ENCODE measurements at regions not wholly inside any gene's neighbourhood (a gene's known extent, or its start where the extent isn't known, plus 50 kb on each side); places are given as distances from the start of the nearest gene placed in this dataset.

DNA sequence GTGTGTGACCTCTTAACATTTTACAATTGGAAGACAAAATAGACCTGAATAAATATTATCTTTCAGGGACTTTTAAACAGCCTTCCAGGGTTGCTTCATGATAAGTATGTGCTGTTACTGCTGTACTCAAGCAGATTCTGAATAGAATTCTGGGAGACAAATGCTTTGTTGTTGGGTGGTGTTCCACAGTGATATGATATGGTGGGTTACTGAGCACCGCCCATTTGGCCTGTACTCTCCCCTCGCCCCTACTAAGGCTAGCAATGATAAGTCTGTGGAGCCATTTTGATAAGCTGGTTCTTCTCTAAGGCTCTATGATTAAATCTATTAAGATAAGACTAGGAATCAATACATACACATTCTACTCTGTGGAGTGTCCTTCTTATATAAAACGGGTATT is 89.8 kb upstream of the ITGA4 start:
- H3K36me3 ChIP-seq (ENCODE audit: insufficient read depth, low read length): no peaks in the 10 kb centered on the region
- no peak overlapping the region for H3K4me3 ChIP-seq (ENCODE audit: low read depth, low read length)
- no peak overlapping the region for H2AFZ ChIP-seq (ENCODE audit: low read length, unreplicated experiment)
- no peaks in the 10 kb centered on the region for H3K27me3 ChIP-seq (ENCODE audit: insufficient read depth, low read length)
- H3K27ac ChIP-seq (ENCODE audit: low read depth, low read length): no peak overlapping the region
- H3K4me1 ChIP-seq (ENCODE audit: control insufficient read depth, insufficient read depth, low read length, unreplicated experiment): peaks cover 12% of the 10 kb centered on the region
- no peaks in the 10 kb centered on the region for H3K79me2 ChIP-seq (ENCODE audit: control insufficient read depth, insufficient read depth, low read length, unreplicated experiment)

DNA sequence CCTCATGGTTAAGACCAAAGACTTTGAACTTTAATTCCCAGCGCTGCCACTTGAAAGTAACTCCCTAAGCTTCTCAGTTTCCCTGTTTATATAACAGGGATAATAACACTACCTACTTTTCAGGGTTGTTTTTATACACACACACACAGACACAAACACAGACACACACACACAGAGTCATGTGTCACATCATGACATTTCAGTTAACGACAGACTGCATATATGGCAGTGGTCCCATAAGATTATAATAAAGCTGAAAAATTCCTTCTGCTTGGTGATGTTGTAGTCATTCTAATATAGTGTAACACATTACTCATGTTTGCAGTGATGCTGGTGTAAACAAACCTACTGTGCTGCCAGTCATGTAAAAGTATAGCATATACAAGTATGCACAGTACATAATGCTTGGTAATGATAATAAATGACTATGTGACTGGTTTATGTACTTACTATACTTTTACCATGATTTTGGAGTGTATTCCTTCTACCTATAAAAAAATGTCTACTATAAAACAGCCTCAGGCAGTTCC is 89.2 kb upstream of the ITGA4 start:
- H3K79me2 ChIP-seq (ENCODE audit: control insufficient read depth, insufficient read depth, low read length, unreplicated experiment): no peaks in the 10 kb centered on the region
- H3K27me3 ChIP-seq (ENCODE audit: insufficient read depth, low read length): no peaks in the 10 kb centered on the region
- H3K27ac ChIP-seq (ENCODE audit: low read depth, low read length): no peak overlapping the region
- H2AFZ ChIP-seq (ENCODE audit: low read length, unreplicated experiment): no peak overlapping the region
- H3K4me1 ChIP-seq (ENCODE audit: control insufficient read depth, insufficient read depth, low read length, unreplicated experiment): peaks cover 16% of the 10 kb centered on the region
- no peak overlapping the region for H3K4me3 ChIP-seq (ENCODE audit: low read depth, low read length)
- H3K36me3 ChIP-seq (ENCODE audit: insufficient read depth, low read length): no peaks in the 10 kb centered on the region

DNA sequence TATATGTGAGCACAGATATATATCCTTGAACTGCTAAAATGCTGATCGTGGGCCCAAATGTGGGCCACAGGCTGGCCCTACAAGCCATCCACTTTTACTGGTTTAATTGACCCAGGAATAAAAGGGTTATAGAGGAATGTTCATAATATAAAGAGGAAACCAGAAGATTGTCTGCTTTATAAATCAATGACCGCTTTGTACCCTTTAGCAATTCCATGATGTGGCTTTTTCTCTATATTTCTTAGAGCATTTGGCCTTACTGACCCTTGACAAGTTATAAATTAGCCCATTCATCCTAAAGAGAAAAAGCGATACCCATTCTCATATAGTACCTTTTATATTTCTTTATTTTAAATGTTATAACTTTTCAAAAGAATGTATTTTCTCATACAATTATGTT is 87.1 kb upstream of the ITGA4 start:
- H3K27ac ChIP-seq (ENCODE audit: low read depth, low read length): no peak overlapping the region
- H3K27me3 ChIP-seq (ENCODE audit: insufficient read depth, low read length): no peaks in the 10 kb centered on the region
- no peak overlapping the region for H2AFZ ChIP-seq (ENCODE audit: low read length, unreplicated experiment)
- no peaks in the 10 kb centered on the region for H3K79me2 ChIP-seq (ENCODE audit: control insufficient read depth, insufficient read depth, low read length, unreplicated experiment)
- H3K4me1 ChIP-seq (ENCODE audit: control insufficient read depth, insufficient read depth, low read length, unreplicated experiment): peaks cover 16% of the 10 kb centered on the region
- H3K4me3 ChIP-seq (ENCODE audit: low read depth, low read length): no peak overlapping the region
- no peaks in the 10 kb centered on the region for H3K36me3 ChIP-seq (ENCODE audit: insufficient read depth, low read length)

DNA sequence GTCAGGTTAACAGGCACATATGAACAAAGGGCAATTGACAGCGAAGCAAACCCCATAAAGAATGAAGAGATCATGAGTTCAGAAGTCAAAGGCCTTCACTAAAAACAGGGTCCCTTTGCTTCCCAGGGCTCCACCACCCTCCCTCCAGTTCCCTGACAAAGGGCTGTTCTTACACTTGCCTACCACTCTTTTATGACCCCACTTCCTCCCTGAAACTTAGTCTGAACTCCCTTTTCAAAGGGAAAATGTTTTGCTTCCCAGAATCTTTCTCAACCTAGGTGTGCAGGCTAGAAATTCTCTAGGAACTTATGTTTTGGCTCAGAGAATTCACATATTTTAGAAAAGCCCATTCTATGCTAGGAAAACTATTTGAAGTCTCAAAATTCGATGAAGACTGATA is 86.0 kb upstream of the ITGA4 start:
- Histone ChIP-seq H2AFZ (ENCODE audit: low read length, unreplicated experiment) (no peak overlapping the region), H3K79me2 (ENCODE audit: control insufficient read depth, insufficient read depth, low read length, unreplicated experiment) (no peaks in the 10 kb centered on the region), H3K4me1 (ENCODE audit: control insufficient read depth, insufficient read depth, low read length, unreplicated experiment) (peaks cover 16% of the 10 kb centered on the region), H3K27ac (ENCODE audit: low read depth, low read length) (no peak overlapping the region), H3K4me3 (ENCODE audit: low read depth, low read length) (no peak overlapping the region), H3K36me3 (ENCODE audit: insufficient read depth, low read length) (no peaks in the 10 kb centered on the region), H3K27me3 (ENCODE audit: insufficient read depth, low read length) (no peaks in the 10 kb centered on the region)

GRCh38 chr2:181371782-181372645 is 85.2 kb upstream of the ITGA4 start:
- Histone ChIP-seq H2AFZ (ENCODE audit: low read length, unreplicated experiment) (no peak overlapping the region), H3K4me1 (ENCODE audit: control insufficient read depth, insufficient read depth, low read length, unreplicated experiment) (peaks cover 16% of the 10 kb centered on the region), H3K4me3 (ENCODE audit: low read depth, low read length) (no peak overlapping the region), H3K79me2 (ENCODE audit: control insufficient read depth, insufficient read depth, low read length, unreplicated experiment) (no peaks in the 10 kb centered on the region), H3K27me3 (ENCODE audit: insufficient read depth, low read length) (no peaks in the 10 kb centered on the region), H3K27ac (ENCODE audit: low read depth, low read length) (no peak overlapping the region), H3K36me3 (ENCODE audit: insufficient read depth, low read length) (no peaks in the 10 kb centered on the region)

DNA sequence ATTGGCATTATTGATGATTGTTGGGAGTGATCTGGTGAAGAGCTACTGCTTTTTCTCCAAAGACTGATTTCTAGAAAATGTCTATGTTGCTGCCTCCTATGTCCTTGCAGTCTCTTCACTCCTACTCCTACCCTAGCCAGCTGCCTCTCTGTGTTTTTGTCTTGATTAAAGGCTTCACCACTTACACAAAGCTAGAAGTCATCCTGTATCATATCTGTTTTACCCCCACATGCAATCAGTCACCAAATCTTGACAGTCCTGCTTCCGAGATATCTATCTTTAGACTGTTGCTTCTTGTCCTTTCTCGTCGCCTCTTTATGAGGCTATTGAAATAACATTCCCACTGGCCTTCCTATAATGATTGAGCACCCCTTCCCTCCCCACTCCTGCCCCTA is 84.5 kb upstream of the ITGA4 start:
- Histone ChIP-seq H2AFZ (ENCODE audit: low read length, unreplicated experiment) (no peak overlapping the region), H3K27me3 (ENCODE audit: insufficient read depth, low read length) (no peaks in the 10 kb centered on the region), H3K36me3 (ENCODE audit: insufficient read depth, low read length) (no peaks in the 10 kb centered on the region), H3K4me1 (ENCODE audit: control insufficient read depth, insufficient read depth, low read length, unreplicated experiment) (peaks cover 16% of the 10 kb centered on the region), H3K4me3 (ENCODE audit: low read depth, low read length) (no peak overlapping the region), H3K79me2 (ENCODE audit: control insufficient read depth, insufficient read depth, low read length, unreplicated experiment) (no peaks in the 10 kb centered on the region), H3K27ac (ENCODE audit: low read depth, low read length) (no peak overlapping the region)

GRCh38 chr2:181374781-181375675 is 82.2 kb upstream of the ITGA4 start:
- Histone ChIP-seq H3K79me2 (ENCODE audit: control insufficient read depth, insufficient read depth, low read length, unreplicated experiment) (no peaks in the 10 kb centered on the region), H3K4me3 (ENCODE audit: low read depth, low read length) (no peak overlapping the region), H3K4me1 (ENCODE audit: control insufficient read depth, insufficient read depth, low read length, unreplicated experiment) (peaks cover 16% of the 10 kb centered on the region), H3K27ac (ENCODE audit: low read depth, low read length) (no peak overlapping the region), H3K36me3 (ENCODE audit: insufficient read depth, low read length) (no peaks in the 10 kb centered on the region), H2AFZ (ENCODE audit: low read length, unreplicated experiment) (no peak overlapping the region), H3K27me3 (ENCODE audit: insufficient read depth, low read length) (no peaks in the 10 kb centered on the region)

DNA sequence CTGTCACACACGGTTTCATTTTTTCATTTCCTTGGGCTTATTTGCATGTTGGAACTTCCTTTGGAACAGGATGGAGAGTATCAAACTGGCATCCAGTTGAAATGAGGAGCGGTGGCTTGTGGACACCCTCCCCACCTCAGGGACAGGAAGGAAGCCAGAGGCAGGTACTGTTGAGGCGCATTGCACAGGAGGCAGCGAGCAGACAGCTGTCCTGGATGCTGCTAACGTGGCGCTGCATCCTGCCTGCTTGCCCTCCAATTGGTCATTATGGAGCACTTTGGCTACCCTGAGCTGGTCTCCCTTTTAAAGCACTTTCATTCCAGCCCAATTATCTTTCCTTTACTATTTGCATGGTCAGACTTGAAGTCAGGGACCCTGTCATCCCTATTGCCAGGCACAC is 80.7 kb upstream of the ITGA4 start:
- no peaks in the 10 kb centered on the region for H3K27me3 ChIP-seq (ENCODE audit: insufficient read depth, low read length)
- H3K4me3 ChIP-seq (ENCODE audit: low read depth, low read length): no peak overlapping the region
- no peak overlapping the region for H2AFZ ChIP-seq (ENCODE audit: low read length, unreplicated experiment)
- no peaks in the 10 kb centered on the region for H3K79me2 ChIP-seq (ENCODE audit: control insufficient read depth, insufficient read depth, low read length, unreplicated experiment)
- H3K27ac ChIP-seq (ENCODE audit: low read depth, low read length): no peak overlapping the region
- H3K36me3 ChIP-seq (ENCODE audit: insufficient read depth, low read length): no peaks in the 10 kb centered on the region
- H3K4me1 ChIP-seq (ENCODE audit: control insufficient read depth, insufficient read depth, low read length, unreplicated experiment): peaks cover 14% of the 10 kb centered on the region

DNA sequence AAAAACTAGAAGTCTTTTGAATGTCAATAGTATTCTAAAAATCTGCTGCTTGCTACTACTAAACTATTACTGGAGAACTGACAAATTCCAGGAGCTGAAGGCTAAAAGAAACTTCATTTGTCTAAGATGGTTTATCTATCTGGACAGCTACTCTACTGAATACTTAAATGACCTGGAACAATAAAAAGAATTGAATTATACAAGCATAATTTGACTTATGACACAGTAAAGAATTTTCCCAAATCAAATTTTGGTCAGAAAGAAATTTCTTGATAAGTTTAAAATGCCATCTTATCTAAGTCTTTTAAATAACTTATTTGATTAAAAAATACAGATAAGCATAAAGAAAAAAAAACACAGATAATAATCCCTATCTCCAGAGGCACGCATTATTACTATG is 80.2 kb upstream of the ITGA4 start:
- H3K79me2 ChIP-seq (ENCODE audit: control insufficient read depth, insufficient read depth, low read length, unreplicated experiment): no peaks in the 10 kb centered on the region
- H3K4me1 ChIP-seq (ENCODE audit: control insufficient read depth, insufficient read depth, low read length, unreplicated experiment): peaks cover 8% of the 10 kb centered on the region
- H3K27me3 ChIP-seq (ENCODE audit: insufficient read depth, low read length): no peaks in the 10 kb centered on the region
- no peak overlapping the region for H2AFZ ChIP-seq (ENCODE audit: low read length, unreplicated experiment)
- no peaks in the 10 kb centered on the region for H3K36me3 ChIP-seq (ENCODE audit: insufficient read depth, low read length)
- no peak overlapping the region for H3K27ac ChIP-seq (ENCODE audit: low read depth, low read length)
- no peak overlapping the region for H3K4me3 ChIP-seq (ENCODE audit: low read depth, low read length)

DNA sequence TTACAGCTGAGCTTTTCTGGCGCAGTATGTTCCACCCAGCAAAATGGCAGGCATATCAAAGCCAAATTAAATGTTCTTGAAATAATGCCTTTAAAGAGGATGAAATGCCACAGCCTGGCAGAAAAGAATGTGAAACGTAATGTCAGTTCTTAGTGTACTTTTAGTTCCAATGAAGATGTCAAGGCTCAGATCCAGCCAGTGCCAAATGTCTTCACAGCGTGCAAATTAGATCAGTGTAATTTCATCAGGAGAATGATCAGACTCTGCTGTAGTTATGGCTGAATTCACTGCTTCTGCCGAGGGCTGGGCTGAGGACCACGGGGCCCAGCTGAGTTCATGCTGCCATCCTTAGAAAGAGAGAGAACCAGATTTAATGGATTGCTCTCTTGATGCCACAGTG is 78.7 kb upstream of the ITGA4 start:
- H3K79me2 ChIP-seq (ENCODE audit: control insufficient read depth, insufficient read depth, low read length, unreplicated experiment): no peaks in the 10 kb centered on the region
- no peaks in the 10 kb centered on the region for H3K4me1 ChIP-seq (ENCODE audit: control insufficient read depth, insufficient read depth, low read length, unreplicated experiment)
- no peaks in the 10 kb centered on the region for H3K36me3 ChIP-seq (ENCODE audit: insufficient read depth, low read length)
- no peaks in the 10 kb centered on the region for H3K27me3 ChIP-seq (ENCODE audit: insufficient read depth, low read length)
- H3K27ac ChIP-seq (ENCODE audit: low read depth, low read length): no peak overlapping the region
- no peak overlapping the region for H3K4me3 ChIP-seq (ENCODE audit: low read depth, low read length)
- no peak overlapping the region for H2AFZ ChIP-seq (ENCODE audit: low read length, unreplicated experiment)
